SK-N-DZ (cell line): ENCODE measurements at regions not wholly inside any gene's neighbourhood (a gene's known extent, or its start where the extent isn't known, plus 50 kb on each side); places are given as distances from the start of the nearest gene placed in this dataset.
A peak's percentile ranks its signal among the peaks of the same experiment; 100 is the strongest.

Source experiments
- DNase-seq: peaks from one replicate; pipeline ENCODE4 v3.0.0-alpha.2; 2015; ENCODE audit warnings: low spot score

GRCh38 chr11:108994887-108995286 lies 330.0 kb downstream of the DDX10 start:
- DNase-seq = no peak

GRCh38 chr11:108997826-108998225 lies 333.0 kb downstream of the DDX10 start:
- DNase-seq = no peak

GRCh38 chr11:109000531-109000930 lies 335.7 kb downstream of the DDX10 start:
- DNase-seq = no peak

- DNase-seq = no peak
Observed at GRCh38 chr11:109001585-109001984, 336.7 kb downstream of the DDX10 start.

GRCh38 chr11:109012991-109013390 lies 348.1 kb downstream of the DDX10 start:
- no peak for DNase-seq

- no peak for DNase-seq
Observed at GRCh38 chr11:109015283-109015682, 350.4 kb downstream of the DDX10 start.

- no peak for DNase-seq
Observed at GRCh38 chr11:109016724-109017123, 351.9 kb downstream of the DDX10 start.

- DNase-seq = no peak
Observed at GRCh38 chr11:109017489-109017888, 352.6 kb downstream of the DDX10 start.

- no peak for DNase-seq
Observed at GRCh38 chr11:109018639-109019038, 353.8 kb downstream of the DDX10 start.

GRCh38 chr11:109019342-109019936 lies 354.6 kb downstream of the DDX10 start:
- DNase-seq = no peak

GRCh38 chr11:109023036-109023435 lies 358.2 kb downstream of the DDX10 start:
- DNase-seq = no peak

GRCh38 chr11:109026891-109027489 lies 362.1 kb downstream of the DDX10 start:
- no peak for DNase-seq

GRCh38 chr11:109027851-109028250 lies 363.0 kb downstream of the DDX10 start:
- no peak for DNase-seq

- no peak for DNase-seq
Observed at GRCh38 chr11:109029927-109030326, 365.1 kb downstream of the DDX10 start.

- DNase-seq = no peak
Observed at GRCh38 chr11:109033627-109034338, 368.9 kb downstream of the DDX10 start.

- DNase-seq = no peak
Observed at GRCh38 chr11:109034339-109034696, 369.4 kb downstream of the DDX10 start.

- no peak for DNase-seq
Observed at GRCh38 chr11:109035284-109035683, 370.4 kb downstream of the DDX10 start.

- DNase-seq = no peak
Observed at GRCh38 chr11:109036011-109036410, 371.1 kb downstream of the DDX10 start.

- no peak for DNase-seq
Observed at GRCh38 chr11:109037856-109038780, 373.2 kb downstream of the DDX10 start.

- DNase-seq = no peak
Observed at GRCh38 chr11:109039611-109040010, 374.7 kb downstream of the DDX10 start.

- peak; percentile 1 for DNase-seq
Observed at GRCh38 chr11:109040303-109040702, 375.4 kb downstream of the DDX10 start.

- DNase-seq = no peak
Observed at GRCh38 chr11:109041876-109042275, 377.0 kb downstream of the DDX10 start.
